Endothelial cell (in vitro differentiated cells): ENCODE measurements at regions not wholly inside any gene's neighbourhood (a gene's known extent, or its start where the extent isn't known, plus 50 kb on each side); places are given as distances from the start of the nearest gene placed in this dataset.

ENCODE experiments used
- DNase-seq: peaks from one replicate; pipeline ENCODE4 v3.0.0; 2021; ENCODE audit warnings: low spot score
- H3K27ac Mint-ChIP-seq: one replicate; pipeline ENCODE4 v1.8.0; 2021; ENCODE audit warnings: mixed read lengths, inconsistent platforms; ENCODE audit not compliant: unreplicated experiment
- H3K27me3 Mint-ChIP-seq: one replicate; pipeline ENCODE4 v1.8.0; 2021; ENCODE audit warnings: mild to moderate bottlenecking, moderate library complexity, mixed read lengths, inconsistent platforms; ENCODE audit not compliant: unreplicated experiment
- H3K36me3 Mint-ChIP-seq: one replicate; pipeline ENCODE4 v1.8.0; 2021; ENCODE audit warnings: mild to moderate bottlenecking, low read depth, mixed read lengths, inconsistent platforms; ENCODE audit not compliant: unreplicated experiment
- H3K4me1 Mint-ChIP-seq: one replicate; pipeline ENCODE4 v1.8.0; 2021; ENCODE audit warnings: mild to moderate bottlenecking, mixed read lengths, inconsistent platforms; ENCODE audit not compliant: unreplicated experiment
- H3K4me3 Mint-ChIP-seq: one replicate; pipeline ENCODE4 v1.8.0; 2021; ENCODE audit warnings: mild to moderate bottlenecking, mixed read lengths, inconsistent platforms; ENCODE audit not compliant: unreplicated experiment
- H3K9me3 Mint-ChIP-seq: one replicate; pipeline ENCODE4 v1.8.0; 2021; ENCODE audit warnings: mixed read lengths, inconsistent platforms; ENCODE audit not compliant: unreplicated experiment
- CTCF ChIP-seq: fragments of 200-600 bp; sonication (generic); IDR thresholded peaks from one replicate; pipeline ENCODE4 v1.5.0; 2021; ENCODE audit warnings: antibody characterized with exemption; ENCODE audit not compliant: unreplicated experiment

DNA sequence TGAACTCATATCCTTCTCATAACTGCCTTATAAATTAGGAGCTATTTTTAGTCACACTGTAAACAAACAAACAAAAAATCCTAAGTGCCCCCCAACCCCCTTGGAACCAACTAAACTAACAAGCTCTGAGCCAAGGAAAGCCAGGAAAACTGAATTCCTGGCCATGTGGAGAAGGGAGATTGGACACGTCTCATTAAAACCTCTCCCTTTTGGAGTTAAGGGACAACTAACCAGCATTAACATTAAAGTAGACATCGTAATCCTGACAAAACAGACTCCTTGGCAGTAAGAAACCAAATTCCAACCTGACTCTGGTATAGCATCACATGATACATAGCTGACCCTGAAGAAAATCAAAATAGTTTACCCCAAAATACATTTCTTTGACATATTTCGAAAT, 937.1 kb upstream of the GRIA3 start:
- H3K4me3 Mint-ChIP-seq = no peak overlapping the region
- TF ChIP-seq CTCF = no peak
- H3K36me3 Mint-ChIP-seq = no peaks in the 10 kb centered on the region
- no peaks in the 10 kb centered on the region for H3K4me1 Mint-ChIP-seq
- no peaks in the 10 kb centered on the region for H3K9me3 Mint-ChIP-seq
- H3K27ac Mint-ChIP-seq = no peak overlapping the region
- DNase-seq = no peak
- peaks cover 2% of the 10 kb centered on the region for H3K27me3 Mint-ChIP-seq

DNA sequence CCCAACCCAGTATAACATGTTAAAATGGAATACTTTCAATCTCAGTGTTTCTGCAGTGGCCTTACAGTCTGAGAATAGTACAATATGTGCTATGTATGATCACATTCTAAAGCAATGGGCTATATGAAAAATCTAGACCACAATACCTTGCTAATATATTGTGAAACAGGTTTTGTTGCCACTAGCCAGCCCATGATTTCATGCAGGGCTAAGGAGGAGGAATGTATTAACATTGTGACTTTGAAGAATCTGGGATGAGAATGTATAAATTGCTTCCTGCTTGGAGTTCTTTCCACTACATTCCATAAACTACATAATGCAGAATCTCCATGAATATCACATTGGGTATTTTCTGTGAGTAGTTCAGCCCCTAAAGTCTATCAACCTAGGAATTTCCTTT, 935.4 kb upstream of the GRIA3 start:
- no peaks in the 10 kb centered on the region for H3K36me3 Mint-ChIP-seq
- DNase-seq = no peak
- H3K27me3 Mint-ChIP-seq = peaks cover 2% of the 10 kb centered on the region
- TF ChIP-seq CTCF = no peak
- H3K9me3 Mint-ChIP-seq = no peaks in the 10 kb centered on the region
- H3K4me1 Mint-ChIP-seq = no peaks in the 10 kb centered on the region
- H3K27ac Mint-ChIP-seq = no peak overlapping the region
- H3K4me3 Mint-ChIP-seq = no peak overlapping the region

- H3K9me3 Mint-ChIP-seq = no peaks in the 10 kb centered on the region
- no peak for TF ChIP-seq CTCF
- DNase-seq = no peak
- no peaks in the 10 kb centered on the region for H3K4me1 Mint-ChIP-seq
- no peak overlapping the region for H3K4me3 Mint-ChIP-seq
- H3K27ac Mint-ChIP-seq = no peak overlapping the region
- H3K27me3 Mint-ChIP-seq = no peaks in the 10 kb centered on the region
- H3K36me3 Mint-ChIP-seq = no peaks in the 10 kb centered on the region
Measured at GRCh38 chrX:122252454-122252853, 931.6 kb upstream of the GRIA3 start.

DNA sequence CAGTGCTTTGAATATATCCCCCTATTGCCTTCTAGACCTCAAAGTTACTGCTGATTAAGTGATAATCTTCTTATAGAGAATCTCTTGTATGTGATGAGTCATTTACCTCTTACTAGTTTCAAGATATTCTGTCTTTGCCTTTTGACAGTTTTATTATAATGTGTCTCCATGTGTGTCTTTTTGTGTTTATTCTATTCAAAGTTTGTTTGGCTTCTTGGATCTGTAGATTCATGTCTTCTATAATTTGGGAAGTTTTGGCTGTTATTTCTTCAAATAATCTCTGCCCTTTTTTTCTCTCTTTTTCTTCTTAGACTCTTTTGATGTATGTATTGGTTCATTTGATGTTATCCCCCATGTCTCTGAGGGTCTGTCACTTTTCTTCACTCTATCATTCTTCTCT, 915.7 kb upstream of the GRIA3 start:
- H3K9me3 Mint-ChIP-seq = no peaks in the 10 kb centered on the region

GRCh38 chrX:122269243-122269781, 914.8 kb upstream of the GRIA3 start:
- Mint-ChIP-seq H3K4me1 (peaks cover 7% of the 10 kb centered on the region), H3K9me3 (no peaks in the 10 kb centered on the region), H3K36me3 (no peaks in the 10 kb centered on the region), H3K4me3 (no peak overlapping the region), H3K27me3 (no peaks in the 10 kb centered on the region), H3K27ac (no peak overlapping the region)
- no peak for TF ChIP-seq CTCF
- no peak for DNase-seq

More for the DNA sequence above, 915.7 kb upstream of the GRIA3 start:
- Mint-ChIP-seq H3K4me3 (no peak overlapping the region), H3K27me3 (no peaks in the 10 kb centered on the region), H3K4me1 (peaks cover 7% of the 10 kb centered on the region), H3K27ac (no peak overlapping the region), H3K36me3 (no peaks in the 10 kb centered on the region)
- no peak for TF ChIP-seq CTCF
- DNase-seq = no peak
